Epithelial cell of proximal tubule (primary cell): ENCODE measurements at regions not wholly inside any gene's neighbourhood (a gene's known extent, or its start where the extent isn't known, plus 50 kb on each side); places are given as distances from the start of the nearest gene placed in this dataset.

Source experiments
- DNase-seq: peaks from one replicate; pipeline ENCODE4 v3.0.0-alpha.2; 2011; ENCODE audit warnings: low read depth
- H3K4me3 ChIP-seq: 2 replicates; pipeline ENCODE4 v1.5.1; 2011; ENCODE audit warnings: low read depth, mild to moderate bottlenecking, low read length
- TF ChIP-seq, protein P1 (sequence below): conservative IDR thresholded peaks from 2 replicates; pipeline ENCODE4 v1.5.1; 2012; ENCODE audit warnings: low read depth, mild to moderate bottlenecking, low read length

DNA sequence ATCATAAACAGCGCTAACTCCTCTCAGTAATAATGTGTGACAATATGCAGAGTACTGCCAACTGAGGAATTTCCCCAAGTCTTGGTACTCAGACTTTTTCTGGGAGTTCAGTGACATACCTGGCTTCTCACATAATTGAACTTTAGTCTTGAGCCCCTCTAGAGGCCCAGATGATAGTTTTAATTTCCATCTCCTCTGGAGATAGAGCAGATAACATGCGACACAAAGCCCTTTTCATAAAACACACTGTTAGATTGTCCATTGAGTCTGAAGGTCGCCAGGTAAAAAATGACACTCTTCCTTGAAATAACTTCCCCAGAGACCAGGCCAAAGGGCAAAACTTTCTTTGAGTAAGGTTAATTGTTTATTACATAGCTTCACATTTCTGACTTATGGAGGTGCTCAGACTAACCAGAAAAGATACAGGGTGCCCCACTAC, 476.0 kb downstream of the RASEF start:
- no peak for DNase-seq
- H3K4me3 ChIP-seq, result no peak overlapping the region
- TF ChIP-seq, protein P1, sequence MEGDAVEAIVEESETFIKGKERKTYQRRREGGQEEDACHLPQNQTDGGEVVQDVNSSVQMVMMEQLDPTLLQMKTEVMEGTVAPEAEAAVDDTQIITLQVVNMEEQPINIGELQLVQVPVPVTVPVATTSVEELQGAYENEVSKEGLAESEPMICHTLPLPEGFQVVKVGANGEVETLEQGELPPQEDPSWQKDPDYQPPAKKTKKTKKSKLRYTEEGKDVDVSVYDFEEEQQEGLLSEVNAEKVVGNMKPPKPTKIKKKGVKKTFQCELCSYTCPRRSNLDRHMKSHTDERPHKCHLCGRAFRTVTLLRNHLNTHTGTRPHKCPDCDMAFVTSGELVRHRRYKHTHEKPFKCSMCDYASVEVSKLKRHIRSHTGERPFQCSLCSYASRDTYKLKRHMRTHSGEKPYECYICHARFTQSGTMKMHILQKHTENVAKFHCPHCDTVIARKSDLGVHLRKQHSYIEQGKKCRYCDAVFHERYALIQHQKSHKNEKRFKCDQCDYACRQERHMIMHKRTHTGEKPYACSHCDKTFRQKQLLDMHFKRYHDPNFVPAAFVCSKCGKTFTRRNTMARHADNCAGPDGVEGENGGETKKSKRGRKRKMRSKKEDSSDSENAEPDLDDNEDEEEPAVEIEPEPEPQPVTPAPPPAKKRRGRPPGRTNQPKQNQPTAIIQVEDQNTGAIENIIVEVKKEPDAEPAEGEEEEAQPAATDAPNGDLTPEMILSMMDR, result no peak

DNA sequence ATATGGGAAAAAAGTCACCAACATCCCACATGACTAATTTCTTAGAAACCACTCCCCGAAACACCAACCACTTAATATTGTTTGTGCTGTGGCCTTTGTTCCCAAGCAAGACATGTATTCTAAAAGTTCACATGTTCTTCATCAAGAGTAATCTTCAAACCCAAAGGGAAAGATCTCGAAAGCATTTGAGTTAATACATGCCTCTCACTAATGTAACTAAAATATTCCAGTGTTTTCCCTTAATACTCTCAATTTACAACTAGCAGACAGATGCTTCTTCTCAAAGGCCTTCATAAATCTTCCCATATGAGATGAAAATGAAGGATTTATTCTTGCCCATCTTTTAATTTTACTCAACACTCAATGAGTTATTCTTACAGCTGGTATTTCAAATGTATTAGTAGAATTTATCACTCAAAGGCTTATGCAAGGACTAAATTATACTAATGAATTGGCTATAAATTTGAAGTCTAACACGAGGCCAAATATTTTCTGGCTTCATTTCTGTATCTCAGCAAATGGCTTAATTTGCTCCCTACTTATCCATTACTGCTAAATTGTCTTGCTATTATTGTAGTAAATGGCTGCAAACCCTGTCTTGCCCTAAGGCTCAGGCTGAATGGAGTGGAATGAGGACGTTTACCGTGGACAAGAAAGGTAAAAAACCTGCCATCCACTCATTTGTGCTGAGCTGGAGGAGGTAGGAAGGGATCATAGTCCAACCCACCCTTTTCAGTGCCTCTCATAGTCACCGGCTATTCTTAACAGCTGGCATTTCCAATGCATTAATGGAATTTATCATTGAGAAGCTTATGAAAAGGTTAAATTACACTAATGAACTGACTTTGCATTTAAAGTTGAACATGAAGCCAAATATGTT, 474.4 kb downstream of the RASEF start:
- no peak for DNase-seq
- TF ChIP-seq, protein P1, result no peak
- no peak overlapping the region for H3K4me3 ChIP-seq

DNA sequence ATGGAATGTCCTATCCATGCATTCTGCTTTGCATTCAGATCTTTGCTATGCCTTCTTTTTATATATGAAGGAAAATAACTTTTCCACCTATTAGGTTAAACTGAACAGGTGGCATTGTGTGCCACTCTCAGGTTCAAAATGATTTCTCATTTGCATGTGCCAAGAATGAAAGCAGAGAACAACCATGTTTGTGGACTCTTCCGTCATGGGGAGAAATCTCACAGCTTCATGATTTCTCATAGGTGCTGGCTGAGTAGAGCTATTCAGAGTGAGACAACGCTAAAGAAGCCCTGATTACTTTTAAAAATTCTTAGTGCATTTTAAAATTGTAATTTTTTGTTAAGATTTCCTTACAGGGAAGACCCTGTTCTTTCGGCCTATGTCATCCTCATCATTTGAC, 472.1 kb downstream of the RASEF start:
- DNase-seq, result no peak
- TF ChIP-seq, protein P1, result no peak

DNA sequence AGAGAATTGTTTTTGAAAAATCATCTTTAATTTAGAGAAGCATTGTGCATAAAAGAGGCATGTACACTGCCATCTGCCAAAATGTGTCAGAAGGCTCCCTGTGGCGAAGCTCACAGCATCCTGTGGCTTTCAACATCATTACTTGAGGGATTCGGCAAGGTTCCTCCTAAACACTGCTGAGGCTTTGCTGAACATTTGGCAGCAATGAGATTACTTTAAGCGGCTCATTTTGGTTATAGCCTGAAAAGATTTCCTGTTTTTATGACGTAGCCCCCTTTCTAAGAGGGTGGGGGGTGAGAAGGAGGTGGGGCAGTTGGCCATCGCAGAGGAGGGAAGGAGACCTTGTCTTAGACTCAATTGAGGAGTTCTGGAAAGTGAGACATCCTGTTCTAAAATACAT, 469.4 kb downstream of the RASEF start:
- TF ChIP-seq, protein P1, result no peak
- no peak for DNase-seq
- no peak overlapping the region for H3K4me3 ChIP-seq

More for the DNA sequence above, 472.1 kb downstream of the RASEF start:
- H3K4me3 ChIP-seq, result no peak overlapping the region

DNA sequence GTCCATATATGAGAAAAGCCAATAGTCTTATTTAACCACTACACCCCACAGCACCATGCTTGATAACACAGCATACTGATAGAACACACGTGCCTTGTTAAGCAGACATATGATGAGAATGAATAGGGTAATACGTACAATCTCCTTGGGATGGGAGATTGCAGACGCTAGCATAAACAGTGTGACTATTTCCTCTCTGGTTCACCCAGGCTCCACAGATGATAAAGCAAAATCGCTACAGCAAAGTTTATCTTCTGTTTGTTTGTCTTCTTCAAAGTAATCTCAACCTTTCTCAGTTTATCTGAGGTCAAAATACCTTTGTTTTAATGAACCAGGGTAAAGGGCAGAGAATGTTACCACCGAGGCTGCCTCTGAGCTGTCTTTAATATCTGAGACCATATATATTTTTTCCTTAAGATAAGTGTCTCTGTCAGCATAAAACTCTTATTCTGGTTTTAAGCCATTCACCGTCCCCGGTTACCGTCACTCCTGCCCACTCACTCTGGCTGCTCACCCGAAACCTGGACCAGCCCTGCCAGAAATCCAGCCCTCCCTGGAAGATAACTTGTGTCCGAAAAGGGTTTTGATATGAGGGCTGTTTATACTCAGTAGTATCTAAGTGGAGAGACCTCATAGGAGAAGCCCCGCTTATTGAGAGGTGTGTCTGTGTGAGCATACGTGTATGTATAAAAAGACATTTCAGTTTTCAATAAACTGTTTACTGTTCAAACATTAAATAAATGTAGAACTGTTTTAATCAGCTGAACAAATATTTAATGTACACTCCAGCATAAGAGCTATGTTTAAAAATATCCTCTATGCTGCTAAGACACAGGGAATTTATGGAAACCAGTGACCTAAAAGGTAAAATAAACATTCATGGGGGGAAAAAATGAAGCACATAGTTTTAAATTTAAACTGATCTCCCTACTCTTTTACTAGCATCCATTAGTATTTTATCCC, 465.4 kb downstream of the RASEF start:
- no peak for DNase-seq
- no peak overlapping the region for H3K4me3 ChIP-seq
- TF ChIP-seq, protein P1, result no peak

DNA sequence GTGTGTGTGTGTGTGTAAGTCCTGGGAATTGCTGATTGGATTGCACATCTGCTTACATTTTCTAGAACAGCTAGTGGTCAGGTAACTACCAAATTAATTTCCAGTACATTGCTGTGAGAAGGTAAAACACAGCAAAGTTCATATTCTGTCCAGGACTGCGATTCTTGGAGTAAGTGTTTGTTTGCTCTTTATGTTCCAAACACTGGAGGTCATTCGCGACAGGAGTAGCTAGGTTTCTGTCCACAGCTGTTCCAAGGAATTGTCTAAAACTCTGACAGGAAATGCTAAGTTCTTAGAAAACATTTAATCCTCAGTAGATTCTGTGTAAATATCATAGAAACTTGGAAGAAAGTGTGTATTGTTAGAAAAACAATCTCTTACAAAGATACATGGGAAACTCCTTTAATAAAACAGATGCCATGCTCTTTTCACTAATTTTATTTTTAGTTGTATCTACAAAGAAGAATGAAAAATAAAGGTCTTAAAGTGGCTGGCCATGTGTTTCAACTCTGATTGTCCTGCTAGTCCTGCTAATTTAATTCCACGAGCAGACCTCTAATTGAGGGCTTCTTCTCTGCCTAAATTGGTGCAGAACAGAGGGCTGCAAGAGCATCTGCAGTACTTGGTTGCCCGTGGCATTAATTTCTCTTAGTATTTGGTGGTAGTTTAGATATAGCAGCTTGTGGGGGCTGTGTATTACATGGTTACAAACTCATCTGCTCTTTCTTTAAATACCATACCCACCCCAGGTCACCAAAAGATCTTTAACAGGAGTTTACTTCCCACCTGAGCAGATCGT, 464.5 kb downstream of the RASEF start:
- no peak overlapping the region for H3K4me3 ChIP-seq
- DNase-seq, result no peak
- TF ChIP-seq, protein P1, result no peak
